ENCODE measurements at regions not wholly inside any gene's neighbourhood (a gene's known extent, or its start where the extent isn't known, plus 50 kb on each side); places are given as distances from the start of the nearest gene placed in this dataset.
"Not testable (repeated sequence)": the region's sequence is repeated elsewhere in the genome, so short reads cannot be mapped to it uniquely, and the experiment has no call there.

DNA sequence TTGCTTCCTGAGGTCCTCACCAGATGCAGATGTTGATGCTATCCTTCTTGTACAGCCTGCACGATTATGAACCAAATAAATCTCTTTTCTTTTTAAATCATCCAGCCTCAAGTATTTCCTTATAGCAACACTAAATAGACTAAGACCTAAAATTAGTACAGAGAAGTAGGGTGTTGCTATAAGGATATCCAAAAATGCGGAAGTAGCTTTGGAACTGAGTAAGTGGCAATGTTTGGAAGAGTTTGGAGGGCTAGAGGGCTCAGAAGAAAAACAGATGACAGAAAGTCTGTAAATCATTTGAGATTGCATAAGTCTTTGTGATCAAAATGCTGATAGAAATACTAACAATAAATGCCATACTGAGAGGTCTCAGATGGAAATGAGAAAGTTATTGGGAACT is 894.9 kb downstream of the DIPK2A start:
- DNase-seq: no peak

DNA sequence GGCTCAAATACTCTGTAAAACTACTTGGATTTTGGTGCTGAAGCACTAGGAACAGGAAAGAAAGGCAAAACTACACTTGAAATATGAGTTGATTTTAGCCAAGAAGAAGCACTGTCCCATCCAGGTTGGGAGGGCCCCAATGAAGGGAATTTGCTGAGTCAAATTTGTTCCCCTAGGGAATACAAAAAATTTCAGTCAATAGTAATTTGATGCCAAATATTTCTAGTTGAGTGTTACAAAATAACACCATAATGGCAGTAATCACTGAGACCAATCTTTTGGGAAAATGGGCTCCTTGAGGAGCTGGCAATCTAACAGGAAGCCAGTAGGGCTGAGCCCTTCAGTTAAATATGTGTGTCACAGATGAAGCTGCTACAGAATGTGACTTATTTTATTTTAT is 896.9 kb downstream of the DIPK2A start:
- no peak for DNase-seq

DNA sequence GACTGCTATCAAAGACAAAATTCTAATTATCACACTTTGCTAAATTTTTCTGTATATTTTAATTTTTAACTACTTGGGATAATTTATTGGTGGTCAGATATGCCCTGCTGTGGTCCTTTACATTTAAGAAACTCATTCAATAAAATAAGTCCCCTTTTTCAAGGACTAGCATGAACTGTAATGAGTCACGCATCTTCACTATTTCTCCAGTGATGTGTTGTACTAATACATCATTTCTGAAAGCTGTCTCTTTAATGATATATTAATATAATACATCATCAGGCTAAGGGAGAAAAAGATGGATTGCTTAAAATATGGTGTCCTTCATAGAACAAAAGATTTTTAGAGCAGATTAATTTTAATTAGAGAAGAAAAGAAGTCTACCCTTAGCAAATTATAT is 901.4 kb downstream of the DIPK2A start:
- DNase-seq: no peak

DNA sequence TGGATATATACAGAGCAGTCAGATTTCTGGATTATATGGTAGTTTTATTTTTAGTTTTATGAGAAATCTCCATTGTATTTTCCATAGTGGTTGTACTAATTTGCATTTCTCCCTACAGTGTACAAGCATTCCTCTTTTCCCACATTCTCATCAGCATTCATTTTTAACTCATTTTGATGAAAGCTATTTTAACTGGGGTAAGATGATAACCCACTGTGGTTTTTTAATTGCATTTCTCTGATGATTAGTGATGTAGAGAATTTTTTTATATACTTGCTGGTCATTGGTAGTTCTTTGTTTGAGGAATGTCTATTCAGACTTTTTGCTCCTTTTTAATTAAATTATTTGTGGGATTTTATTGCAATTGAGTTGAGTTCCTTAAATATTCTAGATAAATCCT is 903.6 kb downstream of the DIPK2A start:
- DNase-seq: no peak

DNA sequence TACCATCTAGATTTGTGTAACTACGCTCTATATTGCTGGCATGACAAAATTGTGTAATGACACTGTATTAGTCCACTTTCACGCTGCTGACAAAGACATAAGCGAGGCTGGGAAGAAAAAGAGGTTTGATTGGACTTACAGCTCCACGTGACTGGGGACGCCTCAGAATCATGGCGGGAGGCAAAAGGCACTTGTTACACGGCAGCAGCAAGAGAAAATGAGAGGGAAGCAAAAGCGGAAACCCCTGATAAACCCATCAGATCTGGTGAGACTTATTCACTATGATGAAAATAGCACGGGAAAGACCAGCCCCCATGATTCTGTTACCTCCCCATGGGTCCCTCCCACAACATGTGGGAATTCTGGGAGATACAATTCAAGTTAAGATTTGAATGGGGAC is 905.7 kb downstream of the DIPK2A start:
- no peak for DNase-seq

DNA sequence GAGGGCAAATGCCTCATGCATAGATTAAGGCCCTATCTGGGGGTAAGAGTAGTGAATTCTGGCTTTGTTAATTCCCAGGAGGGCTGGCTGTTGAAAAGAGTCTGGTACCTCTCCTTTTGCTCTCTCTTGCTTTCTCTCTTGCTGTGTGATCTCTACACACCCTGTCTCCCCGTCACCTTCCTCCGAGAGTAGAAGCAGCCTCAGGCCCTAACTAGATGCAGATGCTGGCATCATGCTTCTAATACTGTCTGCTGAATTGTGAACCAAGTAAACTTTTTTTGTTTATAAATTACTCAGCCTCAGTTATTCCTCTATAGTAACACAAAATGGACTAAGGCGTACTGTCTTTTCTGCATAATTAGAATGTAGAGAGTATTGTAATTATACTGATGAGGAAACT is 908.1 kb downstream of the DIPK2A start:
- no peak for DNase-seq

DNA sequence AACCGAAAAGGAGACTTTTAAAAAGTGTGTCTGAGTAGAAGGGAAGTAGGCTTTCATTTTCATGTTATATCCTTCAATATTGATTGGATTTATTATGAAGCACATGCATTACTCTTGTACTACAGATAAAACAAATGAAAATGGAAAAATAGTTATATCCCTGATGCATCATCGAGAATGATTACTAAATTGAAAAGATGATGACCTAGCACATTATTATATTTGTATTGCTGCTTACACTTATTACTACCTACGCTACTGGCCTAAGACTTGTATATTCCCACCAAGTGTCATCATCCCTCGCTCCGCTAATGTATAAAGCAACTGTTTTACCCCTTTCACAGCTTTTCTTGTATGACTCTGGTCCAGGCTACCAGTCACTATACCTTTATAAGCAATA is 922.4 kb downstream of the DIPK2A start:
- DNase-seq: no peak

DNA sequence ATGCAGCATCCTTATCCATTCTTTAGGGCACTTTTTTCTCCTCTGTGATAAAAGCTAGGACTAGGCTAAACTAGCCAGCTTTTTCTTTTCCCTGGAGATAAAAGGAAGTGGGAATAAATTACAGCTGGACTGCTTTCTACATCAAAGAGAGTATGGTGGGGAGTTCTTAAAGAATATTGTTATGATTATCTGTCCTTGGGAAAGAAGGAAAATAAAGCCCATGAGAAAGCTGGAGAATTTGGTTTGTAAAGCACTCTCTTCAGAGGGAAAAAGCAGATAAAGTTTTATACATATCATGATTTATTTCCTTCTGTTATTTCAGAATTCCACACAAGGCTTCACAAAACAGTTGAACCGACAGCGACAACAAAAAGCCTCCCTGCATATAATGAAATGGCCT is 923.0 kb downstream of the DIPK2A start:
- no peak for DNase-seq

DNA sequence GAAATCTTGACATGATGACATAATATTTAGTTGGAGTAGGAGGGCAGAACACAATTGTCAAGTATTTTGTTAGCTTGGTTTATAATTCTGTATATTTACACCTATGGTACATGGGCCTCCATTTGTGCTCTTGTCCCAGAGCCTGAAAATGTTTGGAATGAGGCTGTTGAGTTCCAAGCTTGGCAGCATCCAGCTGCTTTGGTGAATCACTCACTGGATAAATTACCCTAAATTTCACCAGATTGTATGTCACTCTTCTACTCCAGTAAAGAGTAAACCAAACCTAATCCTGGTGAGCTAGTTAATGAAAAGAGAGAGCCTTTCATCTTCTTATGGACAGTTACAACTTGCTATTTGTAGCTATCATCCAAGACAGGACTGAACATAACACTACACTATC is 928.7 kb downstream of the DIPK2A start:
- no peak for DNase-seq

DNA sequence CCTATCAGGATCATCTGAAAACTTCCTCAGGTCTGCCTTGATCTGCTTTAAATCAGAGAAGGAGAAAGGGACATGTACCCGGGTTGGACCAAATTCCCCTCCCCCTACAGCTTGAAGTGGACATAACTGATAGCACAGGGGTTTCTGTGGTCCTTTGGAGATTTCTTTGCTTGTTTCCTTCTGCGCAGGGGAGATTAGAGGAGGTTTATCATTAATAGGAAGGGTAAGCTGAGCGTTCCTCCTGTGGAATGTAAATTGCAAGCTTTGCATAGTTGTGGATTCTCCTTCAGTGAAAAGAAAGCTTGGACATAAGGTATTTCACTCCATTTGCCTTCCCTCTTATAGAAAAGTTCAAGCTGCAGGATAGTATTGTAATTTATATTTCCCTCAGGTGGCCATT is 936.0 kb downstream of the DIPK2A start:
- not testable (repeated sequence) for DNase-seq

DNA sequence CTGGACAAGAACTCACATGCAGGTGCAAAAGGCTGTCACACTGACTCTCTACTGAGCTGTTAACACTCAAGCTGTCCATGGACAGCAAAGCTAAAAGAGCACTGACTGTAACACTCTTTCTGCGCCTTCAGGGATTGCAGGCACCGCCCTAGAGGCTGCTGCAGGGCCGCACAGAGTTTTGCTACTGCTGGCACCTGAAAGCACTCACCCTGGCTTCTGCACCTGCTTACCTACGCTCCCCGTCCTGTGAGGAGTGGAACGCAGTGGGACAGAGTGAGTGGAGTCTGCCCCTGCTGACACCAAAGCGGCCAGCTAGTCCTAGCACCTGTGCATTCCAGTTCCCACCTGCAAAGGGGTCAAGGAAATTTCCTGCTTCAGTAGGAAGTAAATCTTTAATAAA is 941.3 kb downstream of the DIPK2A start:
- DNase-seq: no peak

DNA sequence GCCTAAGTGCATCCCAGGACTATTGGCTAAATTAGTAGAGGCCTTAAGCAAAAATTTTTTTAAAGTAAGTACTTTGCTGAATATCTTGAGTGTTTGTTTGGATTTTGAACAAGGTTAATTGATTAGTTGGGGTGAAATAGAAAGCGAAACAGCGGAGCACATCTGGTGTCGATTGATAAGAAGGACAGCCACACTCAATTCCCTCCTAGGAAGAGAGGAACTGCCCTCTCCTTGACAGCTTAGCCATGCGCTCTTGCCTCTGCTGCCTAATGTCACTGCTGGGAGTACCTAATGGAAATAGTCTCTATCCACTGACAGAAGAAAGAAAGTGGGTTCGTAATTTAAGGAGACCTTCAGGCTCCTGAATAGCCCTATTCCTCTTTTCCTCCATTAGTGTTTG is 943.6 kb downstream of the DIPK2A start:
- no peak for DNase-seq

DNA sequence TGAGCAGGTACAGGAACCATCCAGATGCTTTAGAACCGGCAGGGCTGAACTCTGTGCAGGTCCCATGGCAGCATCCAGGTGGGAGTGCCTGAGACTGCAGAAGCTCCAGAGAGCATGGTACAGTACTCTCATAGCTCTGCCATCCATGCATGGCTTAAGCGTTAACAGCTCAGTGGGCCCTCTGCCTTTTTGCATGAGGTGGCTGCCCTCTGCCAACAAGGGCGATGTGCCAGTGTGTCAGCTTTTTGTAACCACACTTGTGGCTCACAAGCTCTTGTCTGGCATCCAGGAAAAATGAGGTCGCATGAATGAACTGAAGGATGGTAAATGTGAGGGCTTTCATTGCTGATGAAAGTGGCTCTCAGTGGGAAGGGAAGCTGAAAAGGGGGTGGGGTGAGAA is 950.1 kb downstream of the DIPK2A start:
- DNase-seq: no peak

DNA sequence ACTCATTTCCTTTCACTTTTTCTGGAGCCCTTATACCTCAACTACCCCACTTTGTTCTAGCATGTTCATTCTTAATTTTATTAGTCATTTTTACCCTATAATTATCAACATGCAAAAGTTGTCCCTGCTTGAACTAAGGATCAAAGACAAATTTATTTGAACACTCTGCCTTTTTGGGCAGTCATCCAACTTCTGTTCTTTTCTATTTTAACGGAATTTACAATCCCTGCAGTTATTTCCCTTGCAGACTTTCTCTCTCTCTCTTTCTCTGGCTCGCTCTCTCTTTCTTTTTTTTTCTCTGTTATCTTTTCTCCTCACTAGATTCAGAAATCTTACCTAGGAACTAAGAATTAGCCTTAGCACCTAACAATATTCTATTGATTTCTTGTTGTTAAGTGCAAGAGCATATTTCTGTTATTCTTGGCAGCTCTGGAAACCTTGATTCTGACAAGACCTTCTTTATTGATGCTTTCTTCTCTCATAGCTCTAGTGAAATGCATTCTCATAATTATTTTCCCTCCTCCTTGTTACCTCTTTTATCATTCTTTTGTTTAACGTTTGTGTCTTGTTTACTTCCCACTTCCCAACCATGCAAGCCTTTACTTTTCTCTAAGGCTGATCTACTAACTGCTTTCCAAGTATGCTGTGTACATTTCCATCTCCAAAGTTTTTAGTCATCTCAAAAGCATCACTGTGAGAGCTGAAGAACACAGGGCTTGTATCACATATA is 951.6 kb downstream of the DIPK2A start:
- DNase-seq: no peak

DNA sequence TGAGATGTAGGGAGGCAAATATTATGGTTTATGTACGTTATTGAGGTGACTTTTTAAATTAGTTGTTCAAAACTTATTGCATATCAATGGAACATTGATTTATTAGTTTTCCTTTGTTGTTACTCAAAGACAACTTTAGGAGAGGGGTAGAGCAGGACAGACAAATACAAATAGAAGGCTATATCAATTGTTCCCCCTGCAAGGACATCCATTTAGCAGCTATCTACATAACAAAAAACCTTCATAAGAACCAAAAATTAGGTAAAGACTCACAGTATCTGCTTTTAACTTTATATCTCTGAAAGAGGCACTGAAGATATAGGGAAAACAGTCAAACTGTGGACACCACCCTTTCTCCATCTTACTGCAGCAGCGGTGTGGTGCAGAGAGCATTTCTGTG is 958.8 kb downstream of the DIPK2A start:
- no peak for DNase-seq

DNA sequence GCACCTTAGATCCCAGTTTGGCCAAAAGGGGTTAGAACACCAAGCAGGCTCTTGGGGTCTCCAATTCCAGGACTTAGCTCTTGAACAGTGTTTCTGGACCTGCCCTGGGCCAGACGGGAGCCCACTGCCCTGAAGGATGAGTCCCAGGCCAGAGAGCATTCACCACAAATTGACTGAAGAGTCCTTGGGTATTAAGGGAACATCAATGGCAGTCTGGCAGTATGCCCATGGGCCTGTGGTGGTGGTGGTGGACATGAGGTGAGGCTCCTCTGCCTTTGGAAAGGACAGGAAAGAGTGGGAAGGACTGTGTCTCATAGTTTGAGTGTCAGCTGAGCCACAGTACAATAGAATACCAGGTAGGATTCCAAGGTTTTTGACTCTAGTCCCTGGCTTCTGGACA is 960.0 kb downstream of the DIPK2A start:
- no peak for DNase-seq

DNA sequence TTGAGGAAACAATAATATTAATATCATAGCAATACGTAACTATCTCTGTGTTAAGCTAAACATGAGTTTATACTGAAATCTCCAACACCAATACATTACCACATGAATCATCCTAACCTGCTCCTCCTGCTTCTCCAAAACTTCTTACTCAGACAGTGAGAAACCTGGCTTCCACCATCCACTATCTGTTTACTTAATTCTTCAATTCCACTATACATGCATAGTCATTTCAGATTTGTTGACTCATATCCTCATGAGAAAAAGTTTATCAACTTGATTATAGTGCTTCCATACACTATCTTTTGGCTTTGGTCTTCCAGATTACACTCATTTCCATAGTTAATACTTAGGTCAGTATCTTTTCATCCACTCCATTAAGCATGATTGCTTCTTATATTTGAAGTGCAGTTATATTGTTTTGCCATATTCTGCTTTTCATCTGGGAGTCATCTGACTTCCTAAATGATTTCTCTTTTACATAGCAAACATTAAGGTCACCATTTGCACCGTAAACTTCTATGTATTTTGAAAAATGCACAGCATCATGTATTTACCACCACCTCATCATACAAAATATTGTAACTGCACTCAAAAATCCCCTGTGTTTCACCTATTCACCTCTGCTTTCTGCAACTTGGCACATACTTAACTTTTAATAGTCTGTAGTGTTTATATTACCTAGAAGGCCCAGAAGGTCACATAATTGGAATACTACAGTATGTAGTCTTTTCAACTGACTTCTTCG is 970.6 kb downstream of the DIPK2A start:
- DNase-seq: no peak

DNA sequence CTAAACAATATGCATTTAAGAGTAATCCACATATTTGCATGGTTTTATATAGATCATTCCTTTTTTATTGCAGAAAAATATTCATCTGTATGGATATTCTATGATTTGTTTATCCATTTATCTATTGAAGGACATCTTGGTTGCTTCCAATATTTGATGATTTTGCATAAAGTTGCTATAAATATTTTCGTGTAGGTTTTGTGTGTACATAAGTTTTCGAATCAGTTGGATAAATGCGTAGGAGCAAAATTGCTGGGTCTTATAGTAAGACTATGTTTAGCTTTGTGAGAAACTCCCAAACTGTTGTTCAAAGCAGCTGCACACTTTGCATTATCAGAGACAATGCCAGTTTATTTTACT is 971.2 kb downstream of the DIPK2A start:
- DNase-seq: no peak

DNA sequence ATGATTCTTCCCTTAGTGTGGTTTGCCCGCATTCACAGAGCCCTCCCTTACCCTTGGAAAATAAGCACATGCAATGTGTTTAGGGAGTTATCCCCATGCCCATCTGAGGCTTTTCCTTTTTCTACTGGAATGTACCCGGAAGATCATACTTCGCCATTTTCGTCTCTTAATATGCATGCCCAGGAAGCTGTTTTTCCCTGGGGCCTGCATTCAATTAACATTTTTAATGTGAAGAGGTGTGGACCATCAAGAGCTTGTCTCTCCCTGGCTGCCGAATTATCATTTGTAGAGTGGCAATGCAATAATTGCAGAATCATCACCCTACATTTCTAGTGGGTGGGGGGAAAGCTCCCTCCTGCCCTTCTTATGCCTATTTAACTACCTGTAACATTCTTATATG is 976.3 kb downstream of the DIPK2A start:
- DNase-seq: no peak

DNA sequence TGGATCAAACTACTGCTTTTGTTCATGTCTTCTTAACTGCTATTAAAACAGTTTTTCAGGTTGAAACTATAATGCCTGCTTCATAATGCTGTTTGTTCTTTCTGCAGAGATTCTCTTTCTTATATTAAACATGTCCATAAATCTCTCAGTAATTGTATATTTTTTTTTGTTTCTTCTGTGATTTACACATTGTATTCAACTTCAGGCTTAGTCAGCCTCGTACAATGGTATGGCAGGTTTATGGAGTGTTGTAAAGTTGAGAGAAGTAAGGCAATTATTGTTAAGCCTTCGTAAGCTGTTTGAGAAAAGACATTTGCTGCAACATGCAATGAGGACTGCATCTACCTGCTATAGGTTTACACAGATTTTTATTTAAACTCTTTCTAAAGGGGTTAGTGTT is 977.1 kb downstream of the DIPK2A start:
- DNase-seq: no peak

DNA sequence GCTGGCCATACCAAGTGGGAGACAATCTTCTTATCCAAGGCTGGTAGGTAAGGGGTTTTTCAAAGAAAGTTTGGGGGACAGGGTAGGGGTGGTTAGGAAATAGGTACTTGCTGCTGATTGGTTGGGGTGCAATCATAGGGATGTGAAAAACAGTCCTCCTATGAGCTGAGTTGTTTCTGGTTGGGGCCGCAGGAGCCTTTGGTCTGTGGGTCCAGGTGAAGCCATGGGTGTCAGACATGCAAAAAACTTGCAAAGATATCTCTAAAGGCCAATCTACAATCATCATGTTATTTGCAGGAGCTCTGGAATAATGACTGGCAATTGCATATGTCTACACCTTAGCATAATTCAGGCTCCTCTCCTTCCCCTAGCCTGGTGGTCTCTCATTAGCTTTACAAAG is 982.3 kb downstream of the DIPK2A start:
- no peak for DNase-seq

DNA sequence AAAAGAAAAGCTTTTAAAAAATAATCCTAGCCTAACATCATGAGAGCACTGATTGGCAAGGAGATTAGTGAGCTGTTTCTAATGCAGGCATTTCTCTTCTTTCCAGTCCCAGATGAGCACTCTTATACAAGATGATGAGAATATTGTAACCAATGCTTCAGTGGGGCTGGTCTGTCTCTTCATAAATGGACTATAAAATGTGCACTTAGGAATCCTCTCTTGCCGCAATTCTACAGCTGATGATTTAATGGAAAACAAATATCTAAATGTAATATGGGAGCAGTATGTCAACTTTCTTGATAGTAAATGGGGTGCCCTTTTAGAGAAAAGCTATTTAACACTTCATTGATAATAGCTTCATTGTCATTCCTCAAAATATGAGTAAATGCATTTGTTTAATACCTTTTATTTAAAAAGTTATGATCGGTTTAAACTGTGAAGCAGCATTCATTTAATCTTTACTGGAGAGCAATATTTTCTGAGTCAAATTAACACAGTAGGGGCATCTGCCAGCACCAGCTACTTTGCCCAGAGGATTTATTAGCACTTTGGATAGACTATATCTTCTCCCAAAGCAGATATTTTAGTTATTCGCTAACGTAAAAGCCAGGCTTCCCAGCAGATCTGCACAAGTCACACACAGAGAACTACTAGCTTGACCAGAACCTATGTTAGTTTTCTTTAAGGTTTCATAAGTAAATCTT is 985.9 kb downstream of the DIPK2A start:
- DNase-seq: no peak

DNA sequence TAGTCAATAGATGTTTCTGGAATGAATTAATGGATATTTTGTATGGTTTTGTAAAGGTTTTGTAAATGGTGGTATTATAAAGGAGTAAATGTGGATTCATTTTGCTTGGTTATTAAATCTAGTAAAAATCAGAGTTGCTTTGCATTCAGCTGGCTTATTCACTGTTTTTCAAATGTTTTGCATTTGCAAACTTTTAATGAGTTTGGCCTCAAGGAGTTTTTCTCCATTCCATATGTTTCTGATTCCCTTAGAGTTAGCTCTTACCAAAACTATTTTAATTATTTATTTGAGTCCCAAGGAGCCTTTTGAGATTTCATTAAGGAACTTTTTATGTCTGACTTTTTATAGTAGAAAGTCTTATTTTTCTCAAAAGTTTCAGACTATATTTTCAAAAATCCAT is 992.2 kb downstream of the DIPK2A start:
- DNase-seq: no peak

DNA sequence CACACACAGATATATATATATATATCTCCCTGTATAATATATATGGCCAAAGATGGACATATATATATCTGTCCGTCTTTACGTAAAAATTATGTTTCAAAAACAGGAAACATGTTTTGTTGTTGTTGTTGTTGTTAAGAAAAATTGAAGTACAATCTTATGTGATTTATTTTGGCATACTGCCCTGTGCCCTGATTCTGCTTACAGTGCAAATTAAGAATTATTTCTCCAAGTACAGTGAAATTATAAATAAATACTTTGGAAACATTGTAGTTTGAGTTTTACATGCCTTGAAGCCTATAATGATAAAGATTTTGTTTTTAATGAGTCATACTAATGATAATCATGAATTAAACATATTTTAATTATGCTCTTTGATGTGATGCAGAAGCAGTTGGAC is 994.9 kb downstream of the DIPK2A start:
- DNase-seq: no peak

All from activated CD4-positive, alpha-beta T cell treated with anti-CD3 and anti-CD28 coated beads, Interleukin-10, Interleukin-2, amounts not matched to agents 100 ng/mL and 50 ng/mL, durations not matched to agents 16 hours and 8 hours (primary cell).